Sigmoid colon (tissue), 6 donors: ENCODE measurements at regions not wholly inside any gene's neighbourhood (a gene's known extent, or its start where the extent isn't known, plus 50 kb on each side); places are given as distances from the start of the nearest gene placed in this dataset.

Experiments
- DNase-seq: peaks from one replicate; pipeline ENCODE4 v3.0.0-alpha.2; 2019
- H3K27ac ChIP-seq, 4 donors: fragments of 200-600 bp; sonication (generic); one replicate each; pipeline ENCODE4 v1.5.1; 2016 to 2019; ENCODE audit warnings: mild to moderate bottlenecking in 1 of 4
- H3K27me3 ChIP-seq, 3 donors: fragments of 200-600 bp; sonication (generic); one replicate each; pipeline ENCODE4 v1.5.1; 2019; ENCODE audit warnings: mild to moderate bottlenecking in 1 of 3
- H3K36me3 ChIP-seq, 4 donors: fragments of 200-600 bp; sonication (generic); one replicate each; pipeline ENCODE4 v1.5.1; 2016 to 2019
- H3K4me1 ChIP-seq, 4 donors: fragments of 200-600 bp; sonication (generic); one replicate each; pipeline ENCODE4 v1.5.1; 2017 to 2019
- H3K4me3 ChIP-seq, 4 donors: fragments of 200-600 bp; sonication (generic); one replicate each; pipeline ENCODE4 v1.5.1; 2017 to 2019; ENCODE audit warnings: mild to moderate bottlenecking in 2 of 4, moderate library complexity in 1 of 4
- H3K9me3 ChIP-seq, 4 donors: fragments of 200-600 bp in 3 of 4; sonication (generic) in 3 of 4; one replicate each; pipeline versions ENCODE4 v1.5.1 to v1.6.1; 2013 to 2019
- CTCF ChIP-seq, 4 experiments: fragments of 450-650 bp in 3 of 4; fragments of 200-600 bp in 1 of 4; IDR thresholded peaks; one replicate each; pipeline ENCODE4 v1.5.1; 2016 to 2019; ENCODE audit warnings: antibody characterized with exemption in 4 of 4, mild to moderate bottlenecking in 3 of 4, moderate library complexity in 2 of 4
- EP300 ChIP-seq, 4 donors: sonication (generic); formaldehyde crosslinking; IDR thresholded peaks; one replicate each; pipeline ENCODE4 v1.6.1; 2017; ENCODE audit warnings: antibody characterized with exemption in 4 of 4
- POLR2A ChIP-seq, 2 donors: fragments of 450-650 bp; IDR thresholded peaks; one replicate each; pipeline ENCODE4 v1.6.1; 2016; ENCODE audit warnings: antibody characterized with exemption in 2 of 2, mild to moderate bottlenecking in 2 of 2, moderate library complexity in 2 of 2
- POLR2AphosphoS5 ChIP-seq, 4 donors: sonication (generic); formaldehyde crosslinking; IDR thresholded peaks; one replicate each; pipeline ENCODE4 v1.6.1; 2017; ENCODE audit warnings: antibody characterized with exemption in 4 of 4
- WGBS, 2 donors: extraction: QIAGEN DNeasy Blood & Tissue Kit; methylation state at CpG; one replicate each; pipeline ENCODE4 v1.1.7; 2013; 5-methylcytosine and 5-hydroxymethylcytosine counted together
- intact Hi-C: fragments of 100-400 bp; cut with DNase I; formaldehyde crosslinking; loops from one replicate; pipeline ENCODE4 v1.15.1; 2023
- donor health status: healthy with polysubstance abuse.
- donor health status: healthy.

- intact Hi-C loops: no loop called here
Observed at GRCh38 chr9:102087141-102087540, 348.7 kb upstream of the GRIN3A start.

GRCh38 chr9:102085548-102085947, 347.1 kb upstream of the GRIN3A start:
- Histone ChIP-seq H3K9me3 (no peaks in the 10 kb centered on the region), H3K27me3 (no peaks in the 10 kb centered on the region), H3K27ac (no peak overlapping the region), H3K4me3 (no peak overlapping the region), H3K36me3 (no peaks in the 10 kb centered on the region), H3K4me1 (no peaks in the 10 kb centered on the region)
- no peak for DNase-seq
- intact Hi-C loops: no loop called here
- TF ChIP-seq EP300 (IDR thresholded peaks at IDR 0.05) (no peak), POLR2A (IDR thresholded peaks at IDR 0.05) (no peak), CTCF (IDR thresholded peaks at IDR 0.05) (no peak), POLR2AphosphoS5 (IDR thresholded peaks at IDR 0.05) (no peak)

More at GRCh38 chr9:102087141-102087540, 348.7 kb upstream of the GRIN3A start:
- Histone ChIP-seq H3K9me3 (no peaks in the 10 kb centered on the region), H3K27ac (no peak overlapping the region), H3K4me1 (no peaks in the 10 kb centered on the region), H3K27me3 (no peaks in the 10 kb centered on the region), H3K4me3 (no peak overlapping the region), H3K36me3 (no peaks in the 10 kb centered on the region)
- WGBS, 2 donors: 61 to 81% methylated on average over 2 of the region's 2 CpGs
- no peak for DNase-seq
- TF ChIP-seq POLR2A (IDR thresholded peaks at IDR 0.05) (no peak), EP300 (IDR thresholded peaks at IDR 0.05) (no peak), CTCF (IDR thresholded peaks at IDR 0.05) (no peak), POLR2AphosphoS5 (IDR thresholded peaks at IDR 0.05) (no peak)

GRCh38 chr9:102072059-102072764, 333.8 kb upstream of the GRIN3A start:
- no peaks in the 10 kb centered on the region for H3K9me3 ChIP-seq
- H3K27ac ChIP-seq: no peak overlapping the region
- no peak overlapping the region for H3K4me3 ChIP-seq
- no peak for TF ChIP-seq POLR2AphosphoS5 (IDR thresholded peaks at IDR 0.05)
- no peak for TF ChIP-seq EP300 (IDR thresholded peaks at IDR 0.05)
- TF ChIP-seq POLR2A (IDR thresholded peaks at IDR 0.05): no peak
- TF ChIP-seq CTCF (IDR thresholded peaks at IDR 0.05): no peak
- intact Hi-C loops: no loop called here
- no peaks in the 10 kb centered on the region for H3K27me3 ChIP-seq
- peaks cover 0 to 8% (median 0%) of the 10 kb centered on the region in 4 donors for H3K4me1 ChIP-seq
- WGBS, 2 donors: 12 to 53% methylated on average over 9 of the region's 9 CpGs
- DNase-seq: no peak
- no peaks in the 10 kb centered on the region for H3K36me3 ChIP-seq

- 85 to 89% methylated on average over 1 of the region's 1 CpG for WGBS, 2 donors
- Histone ChIP-seq H3K36me3 (no peaks in the 10 kb centered on the region), H3K9me3 (no peaks in the 10 kb centered on the region), H3K27ac (no peak overlapping the region), H3K4me3 (no peak overlapping the region), H3K27me3 (no peaks in the 10 kb centered on the region), H3K4me1 (peaks cover 0 to 8% (median 0%) of the 10 kb centered on the region in 4 donors)
- TF ChIP-seq POLR2A (IDR thresholded peaks at IDR 0.05): no peak
- no peak for TF ChIP-seq EP300 (IDR thresholded peaks at IDR 0.05)
- no peak for TF ChIP-seq CTCF (IDR thresholded peaks at IDR 0.05)
- no peak for TF ChIP-seq POLR2AphosphoS5 (IDR thresholded peaks at IDR 0.05)
- DNase-seq: no peak
- intact Hi-C loops: no loop called here
Observed at GRCh38 chr9:102069969-102070368, 331.5 kb upstream of the GRIN3A start.

GRCh38 chr9:102054811-102055210, 316.4 kb upstream of the GRIN3A start:
- TF ChIP-seq EP300 (IDR thresholded peaks at IDR 0.05) (no peak), CTCF (IDR thresholded peaks at IDR 0.05) (no peak), POLR2A (IDR thresholded peaks at IDR 0.05) (no peak), POLR2AphosphoS5 (IDR thresholded peaks at IDR 0.05) (no peak)
- Histone ChIP-seq H3K9me3 (no peaks in the 10 kb centered on the region), H3K4me1 (no peaks in the 10 kb centered on the region), H3K27me3 (no peaks in the 10 kb centered on the region), H3K36me3 (no peaks in the 10 kb centered on the region), H3K4me3 (no peak overlapping the region), H3K27ac (no peak overlapping the region)
- intact Hi-C loops: no loop called here
- WGBS, 2 donors: 61 to 73% methylated on average over 2 of the region's 2 CpGs
- DNase-seq: no peak
